Thyroid gland (tissue), 4 donors: ENCODE measurements at regions not wholly inside any gene's neighbourhood (a gene's known extent, or its start where the extent isn't known, plus 50 kb on each side); places are given as distances from the start of the nearest gene placed in this dataset.

Experiments
- DNase-seq, 2 donors: peaks; one replicate each; pipeline ENCODE4 v3.0.0-alpha.2; 2019
- H3K27ac ChIP-seq, 3 donors: fragments of 200-600 bp; sonication (generic); 1 replicate in 2 of 3; 2 replicates in 1 of 3; pipeline ENCODE4 v1.5.1; 2016 to 2019; ENCODE audit warnings: mild to moderate bottlenecking in 1 of 3, moderate library complexity in 1 of 3
- H3K27me3 ChIP-seq: fragments of 200-600 bp; sonication (generic); one replicate; pipeline ENCODE4 v1.5.1; 2019
- H3K36me3 ChIP-seq, 2 donors: fragments of 200-600 bp; sonication (generic); one replicate each; pipeline ENCODE4 v1.5.1; 2016 to 2019
- H3K4me1 ChIP-seq, 2 donors: fragments of 200-600 bp; sonication (generic); one replicate each; pipeline ENCODE4 v1.5.1; 2017 to 2019
- H3K4me3 ChIP-seq, 3 donors: fragments of 200-600 bp; sonication (generic); replicated peaks in 1 of 3; 1 replicate in 2 of 3; 2 replicates in 1 of 3; pipeline ENCODE4 v1.5.1; 2016; ENCODE audit warnings: mild to moderate bottlenecking in 1 of 3
- H3K9me3 ChIP-seq: fragments of 200-600 bp; sonication (generic); one replicate; pipeline ENCODE4 v1.5.1; 2017
- CTCF ChIP-seq, 6 experiments: fragments of 200-600 bp in 3 of 6; fragments of 450-650 bp in 3 of 6; sonication (generic) in 3 of 6; IDR thresholded peaks; one replicate each; pipeline ENCODE4 v1.5.1; 2016 to 2019; ENCODE audit warnings: antibody characterized with exemption in 6 of 6, mild to moderate bottlenecking in 2 of 6, inconsistent platforms in 1 of 6, moderate library complexity in 1 of 6
- POLR2A ChIP-seq, 2 donors: fragments of 450-650 bp; IDR thresholded peaks; one replicate each; pipeline ENCODE4 v1.6.1; 2017; ENCODE audit warnings: antibody characterized with exemption in 2 of 2, mild to moderate bottlenecking in 2 of 2, moderate library complexity in 1 of 2
- WGBS, 2 donors: methylation state at CpG; one replicate each; pipeline ENCODE4 v1.1.5; 2017; 5-methylcytosine and 5-hydroxymethylcytosine counted together
- intact Hi-C: fragments of 100-400 bp; cut with DNase I; formaldehyde crosslinking; loops from one replicate; pipeline ENCODE4 v1.15.1; 2023

GRCh38 chr2:64371727-64372126, 82.2 kb upstream of the LGALSL start:
- no peaks in the 10 kb centered on the region for H3K27me3 ChIP-seq
- H3K4me1 ChIP-seq: no peaks in the 10 kb centered on the region
- no peak for TF ChIP-seq POLR2A (IDR thresholded peaks at IDR 0.05)
- no peak for TF ChIP-seq CTCF (IDR thresholded peaks at IDR 0.05)
- no peak for DNase-seq
- H3K27ac ChIP-seq: no peak overlapping the region
- H3K9me3 ChIP-seq: no peaks in the 10 kb centered on the region
- intact Hi-C loops: no loop called here
- H3K4me3 ChIP-seq: no peak overlapping the region
- H3K36me3 ChIP-seq: no peaks in the 10 kb centered on the region
- 89 to 98% methylated on average over 2 of the region's 2 CpGs for WGBS, 2 donors

- Histone ChIP-seq H3K27me3 (no peaks in the 10 kb centered on the region), H3K9me3 (no peaks in the 10 kb centered on the region), H3K4me3 (no peak overlapping the region), H3K4me1 (no peaks in the 10 kb centered on the region), H3K27ac (no peak overlapping the region), H3K36me3 (no peaks in the 10 kb centered on the region)
- TF ChIP-seq POLR2A (IDR thresholded peaks at IDR 0.05) (no peak), CTCF (IDR thresholded peaks at IDR 0.05) (no peak)
- intact Hi-C loops: no loop called here
- 17 to 45% methylated on average over 4 of the region's 4 CpGs for WGBS, 2 donors
- DNase-seq: peak; percentile 51 to 56
These were observed 79.3 kb upstream of the LGALSL start for GRCh38 chr2:64374686-64375085.

- Histone ChIP-seq H3K4me1 (no peaks in the 10 kb centered on the region), H3K27ac (no peak overlapping the region), H3K36me3 (no peaks in the 10 kb centered on the region), H3K27me3 (no peaks in the 10 kb centered on the region), H3K4me3 (no peak overlapping the region), H3K9me3 (no peaks in the 10 kb centered on the region)
- intact Hi-C loops: no loop called here
- TF ChIP-seq CTCF (IDR thresholded peaks at IDR 0.05): no peak
- no peak for TF ChIP-seq POLR2A (IDR thresholded peaks at IDR 0.05)
- no peak for DNase-seq
- 77 to 78% methylated on average over 5 of the region's 5 CpGs for WGBS, 2 donors
These were observed 77.0 kb upstream of the LGALSL start for GRCh38 chr2:64376926-64377325.

- Histone ChIP-seq H3K4me1 (no peaks in the 10 kb centered on the region), H3K9me3 (no peaks in the 10 kb centered on the region), H3K27ac (no peak overlapping the region), H3K36me3 (no peaks in the 10 kb centered on the region), H3K4me3 (no peak overlapping the region), H3K27me3 (no peaks in the 10 kb centered on the region)
- intact Hi-C loops: no loop called here
- TF ChIP-seq POLR2A (IDR thresholded peaks at IDR 0.05) (no peak), CTCF (IDR thresholded peaks at IDR 0.05) (no peak)
- DNase-seq: no peak
- WGBS, 2 donors: 69 to 79% methylated on average over 7 of the region's 7 CpGs
These were observed 74.8 kb upstream of the LGALSL start for GRCh38 chr2:64379186-64379585.

GRCh38 chr2:64380853-64381527, 73.0 kb upstream of the LGALSL start:
- H3K9me3 ChIP-seq: no peaks in the 10 kb centered on the region
- no peak for DNase-seq
- H3K4me1 ChIP-seq: no peaks in the 10 kb centered on the region
- no peak overlapping the region for H3K4me3 ChIP-seq
- TF ChIP-seq POLR2A (IDR thresholded peaks at IDR 0.05) (no peak), CTCF (IDR thresholded peaks at IDR 0.05) (no peak)
- no peaks in the 10 kb centered on the region for H3K27me3 ChIP-seq
- 55 to 61% methylated on average over 4 of the region's 4 CpGs for WGBS, 2 donors
- no peaks in the 10 kb centered on the region for H3K36me3 ChIP-seq
- intact Hi-C loops: no loop called here
- no peak overlapping the region for H3K27ac ChIP-seq
